OCI-LY7 (cell line): ENCODE measurements at regions not wholly inside any gene's neighbourhood (a gene's known extent, or its start where the extent isn't known, plus 50 kb on each side); places are given as distances from the start of the nearest gene placed in this dataset.

Experiments used
- BruUV-seq: library from RNA; stranded (reverse); fragments of 400-500 nt; replicated peaks from 2 replicates; lab custom pipeline; 2021; lab: Mats Ljungman, UMichigan
- CTCF ChIA-PET: fragments of 300-600 bp; sonication (Branson Sonifier 250); formaldehyde crosslinking; loops from one replicate; lab custom pipeline; 2022; ENCODE audit warnings: antibody characterized with exemption; ENCODE audit not compliant: unreplicated experiment; lab: Charles Lee
- POLR2A ChIA-PET: fragments of 300-600 bp; sonication (Branson Sonifier 250); formaldehyde crosslinking; loops from one replicate; lab custom pipeline; 2022; ENCODE audit warnings: antibody characterized with exemption; lab: Charles Lee
- DNase-seq: peaks from one replicate; pipeline ENCODE4 v3.0.0-alpha.2; 2015; ENCODE audit warnings: low spot score
- H2AFZ ChIP-seq: fragments of 200-600 bp; sonication (generic), shearing (Covaris generic); 2 replicates; pipeline ENCODE4 v1.6.1; 2014; ENCODE audit warnings: mild to moderate bottlenecking, antibody characterized with exemption, low read length, moderate library complexity
- H3K27ac ChIP-seq: fragments of 200-600 bp; sonication (generic); 2 replicates; pipeline ENCODE4 v1.5.1; 2014; ENCODE audit warnings: mixed run types, low read depth, mild to moderate bottlenecking, moderate library complexity, low read length, inconsistent platforms; ENCODE audit not compliant: poor library complexity, severe bottlenecking
- H3K36me3 ChIP-seq: fragments of 200-600 bp; sonication (generic); 2 replicates; pipeline ENCODE4 v1.6.1; 2014; ENCODE audit warnings: mild to moderate bottlenecking, antibody characterized with exemption, low read length, moderate library complexity, mixed read lengths; ENCODE audit not compliant: insufficient read depth
- H3K4me1 ChIP-seq: fragments of 200-600 bp; sonication (generic); 2 replicates; pipeline ENCODE4 v1.5.1; 2014; ENCODE audit warnings: mild to moderate bottlenecking, low read length; ENCODE audit not compliant: insufficient read depth, poor library complexity, severe bottlenecking
- H3K4me2 ChIP-seq: fragments of 200-600 bp; sonication (generic); 2 replicates; pipeline ENCODE4 v1.6.1; 2014; ENCODE audit warnings: mild to moderate bottlenecking, low read length
- H3K4me3 ChIP-seq: fragments of 200-600 bp; sonication (generic); 2 replicates; pipeline ENCODE4 v1.5.1; 2014; ENCODE audit warnings: mild to moderate bottlenecking, low read depth, low read length; ENCODE audit not compliant: poor library complexity, severe bottlenecking
- H3K79me2 ChIP-seq: fragments of 200-600 bp; sonication (generic); 2 replicates; pipeline ENCODE4 v1.6.1; 2016; ENCODE audit warnings: low read depth, mild to moderate bottlenecking, low read length, moderate library complexity, mixed read lengths; ENCODE audit not compliant: insufficient read depth
- H3K9me2 ChIP-seq: fragments of 200-600 bp; sonication (generic); 2 replicates; pipeline ENCODE4 v1.6.1; 2016; ENCODE audit warnings: mild to moderate bottlenecking, low read length, mixed read lengths; ENCODE audit not compliant: insufficient read depth
- H3K9me3 ChIP-seq: fragments of 200-600 bp; sonication (generic); 2 replicates; pipeline ENCODE4 v1.6.1; 2014; ENCODE audit warnings: mild to moderate bottlenecking, mixed run types, low read length, mixed read lengths
- H4K20me1 ChIP-seq: fragments of 200-600 bp; sonication (generic); 2 replicates; pipeline ENCODE4 v1.6.1; 2014; ENCODE audit warnings: mild to moderate bottlenecking, antibody characterized with exemption, low read length, moderate library complexity, mixed read lengths; ENCODE audit not compliant: insufficient read depth
- CTCF ChIP-seq: fragments of 200-600 bp; sonication (generic); conservative IDR thresholded peaks from 2 replicates; pipeline ENCODE4 v1.5.1; 2014; ENCODE audit warnings: mild to moderate bottlenecking, antibody characterized with exemption, low read length, moderate library complexity, mixed read lengths
- EZH2phosphoT487 ChIP-seq: fragments of 200-600 bp; sonication (generic); IDR thresholded peaks from 2 replicates; pipeline ENCODE4 v1.6.1; 2018; ENCODE audit warnings: low read depth, borderline replicate concordance, mild to moderate bottlenecking, mixed run types, antibody characterized with exemption, low read length, moderate library complexity, mixed read lengths
- intact Hi-C: fragments of 100-400 bp; cut with micrococcal nuclease; formaldehyde crosslinking; loops from one replicate; pipeline ENCODE4 v1.10.0; 2022; ENCODE audit not compliant: unreplicated experiment

GRCh38 chr1:29563092-29563491, 326.8 kb downstream of the PTPRU start:
- intact Hi-C loops: no loop called here
- no peaks in the 10 kb centered on the region for H3K36me3 ChIP-seq
- CTCF ChIA-PET: no interaction called here

GRCh38 chr1:29559056-29559455, 322.7 kb downstream of the PTPRU start:
- Histone ChIP-seq H3K4me1 (no peaks in the 10 kb centered on the region), H3K9me2 (no peaks in the 10 kb centered on the region), H3K27ac (no peak overlapping the region), H3K4me3 (no peak overlapping the region), H4K20me1 (no peaks in the 10 kb centered on the region), H2AFZ (no peak overlapping the region), H3K36me3 (no peaks in the 10 kb centered on the region), H3K79me2 (no peaks in the 10 kb centered on the region), H3K4me2 (no peak overlapping the region), H3K9me3 (peaks cover 14% of the 10 kb centered on the region)
- no peak for DNase-seq
- no TSS peak for BruUV-seq
- CTCF ChIA-PET: no interaction called here
- intact Hi-C loops: no loop called here
- POLR2A ChIA-PET: no interaction called here
- TF ChIP-seq CTCF (no peak), EZH2phosphoT487 (no peak)

More at GRCh38 chr1:29563092-29563491, 326.8 kb downstream of the PTPRU start:
- Histone ChIP-seq H3K4me3 (no peak overlapping the region), H3K9me3 (peaks cover 48% of the 10 kb centered on the region), H3K4me1 (no peaks in the 10 kb centered on the region), H4K20me1 (no peaks in the 10 kb centered on the region), H3K79me2 (no peaks in the 10 kb centered on the region), H3K27ac (no peak overlapping the region), H3K9me2 (no peaks in the 10 kb centered on the region), H2AFZ (no peak overlapping the region), H3K4me2 (no peak overlapping the region)
- TF ChIP-seq EZH2phosphoT487: no peak
- no peak for TF ChIP-seq CTCF
- peak; percentile 11 for DNase-seq
- POLR2A ChIA-PET: no interaction called here
- no TSS peak for BruUV-seq

GRCh38 chr1:29557701-29558600, 321.6 kb downstream of the PTPRU start:
- Histone ChIP-seq H3K4me1 (no peaks in the 10 kb centered on the region), H3K9me2 (no peaks in the 10 kb centered on the region), H3K4me2 (no peak overlapping the region), H2AFZ (no peak overlapping the region), H3K36me3 (no peaks in the 10 kb centered on the region), H3K9me3 (peaks cover 7% of the 10 kb centered on the region; the same call in 1 of the 2 replicates), H4K20me1 (no peaks in the 10 kb centered on the region), H3K4me3 (no peak overlapping the region), H3K27ac (no peak overlapping the region), H3K79me2 (no peaks in the 10 kb centered on the region)
- TF ChIP-seq CTCF (no peak), EZH2phosphoT487 (no peak)
- BruUV-seq: no TSS peak
- ChIA-PET CTCF (no interaction called here), POLR2A (no interaction called here)
- DNase-seq: no peak
- intact Hi-C loops: no loop called here
